ENCODE measurements at regions not wholly inside any gene's neighbourhood (a gene's known extent, or its start where the extent isn't known, plus 50 kb on each side); places are given as distances from the start of the nearest gene placed in this dataset.

DNA sequence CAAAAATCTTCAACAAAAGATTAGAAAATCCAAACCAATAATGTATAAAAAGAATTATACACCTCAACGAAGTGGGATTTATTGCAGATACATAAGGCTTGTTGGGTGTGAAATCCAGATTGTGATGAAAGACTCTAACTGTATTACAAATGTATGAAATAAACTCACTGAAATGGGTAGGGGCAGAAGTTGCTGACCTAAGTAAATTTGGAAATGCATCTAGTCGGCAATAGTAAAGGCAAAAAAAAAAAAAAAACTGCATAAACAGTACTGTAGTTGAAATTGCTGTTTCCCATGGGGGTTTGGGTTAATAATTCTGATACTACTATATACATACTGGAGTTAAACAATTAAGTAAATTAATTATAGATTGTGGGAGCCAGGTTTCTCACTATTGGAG, 130.7 kb upstream of the MAGEB18 start:
- TF ChIP-seq EP300 (IDR thresholded peaks at IDR 0.05): no peak
- TF ChIP-seq, protein P1, sequence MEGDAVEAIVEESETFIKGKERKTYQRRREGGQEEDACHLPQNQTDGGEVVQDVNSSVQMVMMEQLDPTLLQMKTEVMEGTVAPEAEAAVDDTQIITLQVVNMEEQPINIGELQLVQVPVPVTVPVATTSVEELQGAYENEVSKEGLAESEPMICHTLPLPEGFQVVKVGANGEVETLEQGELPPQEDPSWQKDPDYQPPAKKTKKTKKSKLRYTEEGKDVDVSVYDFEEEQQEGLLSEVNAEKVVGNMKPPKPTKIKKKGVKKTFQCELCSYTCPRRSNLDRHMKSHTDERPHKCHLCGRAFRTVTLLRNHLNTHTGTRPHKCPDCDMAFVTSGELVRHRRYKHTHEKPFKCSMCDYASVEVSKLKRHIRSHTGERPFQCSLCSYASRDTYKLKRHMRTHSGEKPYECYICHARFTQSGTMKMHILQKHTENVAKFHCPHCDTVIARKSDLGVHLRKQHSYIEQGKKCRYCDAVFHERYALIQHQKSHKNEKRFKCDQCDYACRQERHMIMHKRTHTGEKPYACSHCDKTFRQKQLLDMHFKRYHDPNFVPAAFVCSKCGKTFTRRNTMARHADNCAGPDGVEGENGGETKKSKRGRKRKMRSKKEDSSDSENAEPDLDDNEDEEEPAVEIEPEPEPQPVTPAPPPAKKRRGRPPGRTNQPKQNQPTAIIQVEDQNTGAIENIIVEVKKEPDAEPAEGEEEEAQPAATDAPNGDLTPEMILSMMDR (IDR thresholded peaks at IDR 0.05): no peak
- TF ChIP-seq POLR2A (IDR thresholded peaks at IDR 0.05; ENCODE audit: low read depth): no peak
- no peak for TF ChIP-seq POLR2AphosphoS5 (IDR thresholded peaks at IDR 0.05)
- Histone ChIP-seq H3K27ac (replicated peaks in 1 of 4) (no peak overlapping the region), H3K27me3 (no peaks in the 10 kb centered on the region), H3K4me3 (no peak overlapping the region), H3K9me3 (no peaks in the 10 kb centered on the region), H3K4me1 (no peaks in the 10 kb centered on the region), H3K36me3 (no peaks in the 10 kb centered on the region)
- intact Hi-C loops (cut with DNase I): no loop called here
- 70% methylated on average over 2 of the region's 2 CpGs for WGBS
- DNase-seq (ENCODE audit: extremely low spot score): no peak

DNA sequence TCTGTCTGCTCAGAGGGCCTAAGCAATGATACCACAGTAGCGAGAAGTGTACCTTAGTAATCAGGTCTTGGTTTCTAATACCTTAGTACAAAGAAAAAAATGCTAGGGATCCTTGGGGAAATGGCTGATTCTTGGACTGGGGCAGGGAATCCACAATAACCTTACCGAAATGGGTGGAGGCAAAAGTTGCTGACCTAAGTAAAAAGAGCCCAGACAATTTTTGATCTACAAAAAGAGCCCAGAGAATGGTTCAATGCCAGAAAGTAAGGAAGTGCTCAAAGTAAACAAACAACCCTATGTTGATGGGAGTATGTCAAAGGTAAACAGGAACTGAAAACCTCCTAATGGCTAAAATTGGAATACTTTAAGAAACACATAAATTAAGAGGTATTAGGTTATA, 130.1 kb upstream of the MAGEB18 start:
- intact Hi-C loops (cut with DNase I): no loop called here
- Histone ChIP-seq H3K4me1 (no peaks in the 10 kb centered on the region), H3K27ac (replicated peaks in 1 of 4) (no peak overlapping the region), H3K36me3 (no peaks in the 10 kb centered on the region), H3K27me3 (no peaks in the 10 kb centered on the region), H3K4me3 (no peak overlapping the region), H3K9me3 (no peaks in the 10 kb centered on the region)
- DNase-seq (ENCODE audit: extremely low spot score): no peak
- TF ChIP-seq, protein P1 (IDR thresholded peaks at IDR 0.05): no peak
- TF ChIP-seq EP300 (IDR thresholded peaks at IDR 0.05) (no peak), POLR2A (IDR thresholded peaks at IDR 0.05; ENCODE audit: low read depth) (no peak), POLR2AphosphoS5 (IDR thresholded peaks at IDR 0.05) (no peak)
- WGBS: 82% methylated on average over 2 of the region's 2 CpGs

DNA sequence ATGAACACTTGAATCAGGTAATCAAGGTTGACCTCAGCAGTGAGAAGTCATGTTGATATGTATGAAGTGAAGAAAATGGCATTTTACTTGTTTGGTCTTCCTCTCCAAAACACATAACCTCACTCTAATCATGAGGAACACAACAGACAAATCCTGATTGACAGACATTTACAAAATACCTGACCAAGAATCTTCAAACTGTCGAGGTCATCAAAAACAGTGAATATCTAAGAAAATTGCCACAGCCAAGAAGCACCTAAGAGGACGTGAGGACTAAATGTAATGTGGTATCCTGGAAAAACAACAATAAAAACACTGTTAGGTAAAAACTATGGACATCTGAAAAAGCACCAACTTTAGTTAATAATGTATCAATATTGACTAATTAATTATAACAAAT, 129.5 kb upstream of the MAGEB18 start:
- TF ChIP-seq POLR2AphosphoS5 (IDR thresholded peaks at IDR 0.05) (no peak), EP300 (IDR thresholded peaks at IDR 0.05) (no peak), POLR2A (IDR thresholded peaks at IDR 0.05; ENCODE audit: low read depth) (no peak)
- TF ChIP-seq, protein P1 (IDR thresholded peaks at IDR 0.05): no peak
- no peak overlapping the region for H3K27ac ChIP-seq (replicated peaks in 1 of 4)
- H3K9me3 ChIP-seq: no peaks in the 10 kb centered on the region
- H3K4me3 ChIP-seq: no peak overlapping the region
- 52% methylated on average over 2 of the region's 2 CpGs for WGBS
- DNase-seq (ENCODE audit: extremely low spot score): no peak
- intact Hi-C loops (cut with DNase I): no loop called here
- H3K27me3 ChIP-seq: no peaks in the 10 kb centered on the region
- no peaks in the 10 kb centered on the region for H3K36me3 ChIP-seq
- H3K4me1 ChIP-seq: no peaks in the 10 kb centered on the region

DNA sequence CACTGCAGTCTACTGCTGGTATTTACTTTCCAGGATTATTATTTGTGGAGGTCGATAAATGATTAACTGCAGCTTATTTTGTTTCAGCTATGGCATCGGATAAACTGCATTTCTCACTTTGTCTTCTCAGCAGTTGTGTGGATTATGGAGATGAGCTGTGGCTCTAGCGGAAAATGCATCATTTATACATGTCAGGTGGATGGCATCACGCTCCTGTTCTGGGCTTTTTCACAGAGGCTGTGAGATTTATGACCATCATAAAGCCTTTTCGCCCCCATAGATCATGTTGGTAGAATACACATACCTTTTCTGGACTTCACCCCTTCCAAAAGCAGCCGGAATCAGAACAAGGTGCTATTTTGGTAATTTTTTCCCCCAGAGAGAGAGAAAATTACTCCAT, 118.8 kb upstream of the MAGEB18 start:
- DNase-seq (ENCODE audit: extremely low spot score): no peak
- TF ChIP-seq EP300 (IDR thresholded peaks at IDR 0.05): no peak
- TF ChIP-seq, protein P1 (IDR thresholded peaks at IDR 0.05): no peak
- no peak for TF ChIP-seq POLR2A (IDR thresholded peaks at IDR 0.05; ENCODE audit: low read depth)
- TF ChIP-seq POLR2AphosphoS5 (IDR thresholded peaks at IDR 0.05): no peak
- H3K4me3 ChIP-seq: no peak overlapping the region
- no peaks in the 10 kb centered on the region for H3K27me3 ChIP-seq
- intact Hi-C loops (cut with DNase I): no loop called here
- H3K9me3 ChIP-seq: no peaks in the 10 kb centered on the region
- WGBS: 64% methylated on average over 6 of the region's 6 CpGs
- H3K36me3 ChIP-seq: no peaks in the 10 kb centered on the region
- H3K4me1 ChIP-seq: no peaks in the 10 kb centered on the region
- no peak overlapping the region for H3K27ac ChIP-seq (replicated peaks in 1 of 4)

DNA sequence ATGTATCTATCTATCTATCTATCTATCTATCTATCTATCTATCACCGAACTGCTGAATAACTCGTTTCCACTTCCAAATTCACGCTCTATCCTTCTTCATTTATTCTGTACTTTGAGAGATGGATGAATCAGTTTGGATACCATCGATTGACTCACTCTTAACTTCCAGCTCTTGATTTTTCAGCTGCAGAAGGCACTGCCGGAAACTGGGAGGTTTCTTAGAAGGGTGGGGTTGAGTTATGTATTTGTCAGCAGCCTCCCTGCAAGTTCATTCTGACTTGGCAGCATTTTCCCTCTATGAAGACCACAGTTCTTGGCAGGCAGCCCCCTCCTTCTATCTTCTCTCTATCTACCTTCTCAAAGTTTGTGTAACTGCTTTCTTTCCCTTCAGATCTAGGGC, 112.0 kb upstream of the MAGEB18 start:
- Histone ChIP-seq H3K9me3 (no peaks in the 10 kb centered on the region), H3K4me3 (no peak overlapping the region), H3K27me3 (no peaks in the 10 kb centered on the region), H3K36me3 (no peaks in the 10 kb centered on the region), H3K27ac (replicated peaks in 1 of 4) (no peak overlapping the region), H3K4me1 (no peaks in the 10 kb centered on the region)
- no peak for DNase-seq (ENCODE audit: extremely low spot score)
- WGBS: 71% methylated on average over 4 of the region's 5 CpGs
- no peak for TF ChIP-seq POLR2A (IDR thresholded peaks at IDR 0.05; ENCODE audit: low read depth)
- TF ChIP-seq POLR2AphosphoS5 (IDR thresholded peaks at IDR 0.05): no peak
- TF ChIP-seq EP300 (IDR thresholded peaks at IDR 0.05): no peak
- TF ChIP-seq, protein P1 (IDR thresholded peaks at IDR 0.05): no peak
- intact Hi-C loops (cut with DNase I): no loop called here

All from esophagus muscularis mucosa (tissue), 4 donors.